ENCODE measurements at regions not wholly inside any gene's neighbourhood (a gene's known extent, or its start where the extent isn't known, plus 50 kb on each side); places are given as distances from the start of the nearest gene placed in this dataset.

- TF ChIP-seq IRF3 (IDR thresholded peaks at IDR 0.05; ENCODE audit: low read depth, low read length) (no peak), EP300 (IDR thresholded peaks at IDR 0.05; ENCODE audit: borderline replicate concordance in 1 of 2, low read depth in 1 of 2, low read length in 1 of 2) (no peak), MXI1 (IDR thresholded peaks at IDR 0.05; ENCODE audit: low read depth, low read length) (no peak), TAF1 (IDR thresholded peaks at IDR 0.05; ENCODE audit: borderline replicate concordance, low read depth, low read length) (no peak), RXRA (IDR thresholded peaks at IDR 0.05; ENCODE audit: borderline replicate concordance, low read depth) (no peak), POLR2AphosphoS5 (IDR thresholded peaks at IDR 0.05; ENCODE audit: low read depth, low read length) (no peak)
Measured at GRCh38 chr11:8745431-8746253, 63.0 kb downstream of the RPL27A start.
